Uterus (tissue), 3 donors: ENCODE measurements at regions not wholly inside any gene's neighbourhood (a gene's known extent, or its start where the extent isn't known, plus 50 kb on each side); places are given as distances from the start of the nearest gene placed in this dataset.
"Not testable (repeated sequence)": the region's sequence is repeated elsewhere in the genome, so short reads cannot be mapped to it uniquely, and the experiment has no call there.

Source experiments
- DNase-seq, 2 donors: peaks; one replicate each; pipeline ENCODE4 v3.0.0-alpha.2; 2019 to 2020
- H3K27ac ChIP-seq, 2 donors: fragments of 200-600 bp; sonication (generic); 1 replicate in 1 of 2; 2 replicates in 1 of 2; pipeline ENCODE4 v1.5.1; 2016 to 2018
- H3K27me3 ChIP-seq, 2 donors: fragments of 200-600 bp; sonication (generic); one replicate each; pipeline ENCODE4 v1.5.1; 2018 to 2019; ENCODE audit warnings: control low read depth in 1 of 2
- H3K36me3 ChIP-seq, 2 donors: fragments of 200-600 bp; sonication (generic); one replicate each; pipeline ENCODE4 v1.5.1; 2019; ENCODE audit warnings: control low read depth in 1 of 2
- H3K4me1 ChIP-seq, 2 donors: fragments of 200-600 bp; sonication (generic); one replicate each; pipeline ENCODE4 v1.5.1; 2018 to 2019; ENCODE audit warnings: control low read depth in 1 of 2
- H3K4me3 ChIP-seq, 2 donors: fragments of 200-600 bp; sonication (generic); 1 replicate in 1 of 2; 2 replicates in 1 of 2; pipeline ENCODE4 v1.5.1; 2018 to 2019; ENCODE audit warnings: mild to moderate bottlenecking in 1 of 2
- H3K9me3 ChIP-seq, 2 donors: fragments of 200-600 bp; sonication (generic); one replicate each; pipeline ENCODE4 v1.5.1; 2019; ENCODE audit warnings: control low read depth in 1 of 2
- CTCF ChIP-seq, 4 experiments: fragments of 200-600 bp in 2 of 4; fragments of 450-650 bp in 2 of 4; sonication (generic) in 2 of 4; IDR thresholded peaks; one replicate each; pipeline ENCODE4 v1.5.1; 2016 to 2019; ENCODE audit warnings: antibody characterized with exemption in 4 of 4, mild to moderate bottlenecking in 2 of 4, moderate library complexity in 1 of 4
- POLR2A ChIP-seq, 2 donors: fragments of 450-650 bp; IDR thresholded peaks; one replicate each; pipeline ENCODE4 v1.6.1; 2016; ENCODE audit warnings: antibody characterized with exemption in 2 of 2, mild to moderate bottlenecking in 1 of 2, moderate library complexity in 1 of 2
- intact Hi-C: fragments of 100-400 bp; cut with DNase I; formaldehyde crosslinking; loops from one replicate; pipeline ENCODE4 v1.15.1; 2023; ENCODE audit warnings: low total_unique reads
- donor health status: DM: yes; HTN: yes; CAD: no.

GRCh38 chr22:35484651-35485556 is 55.7 kb upstream of the RASD2 start:
- H3K4me3 ChIP-seq = no peak overlapping the region
- no peak for DNase-seq
- peaks cover 0 to 16% of the 10 kb centered on the region in 2 donors for H3K4me1 ChIP-seq
- no peaks in the 10 kb centered on the region for H3K36me3 ChIP-seq
- no peak overlapping the region for H3K27ac ChIP-seq
- intact Hi-C loops = no loop called here
- TF ChIP-seq POLR2A (IDR thresholded peaks at IDR 0.05) (no peak), CTCF (IDR thresholded peaks at IDR 0.05) (no peak)
- H3K9me3 ChIP-seq = no peaks in the 10 kb centered on the region
- no peaks in the 10 kb centered on the region for H3K27me3 ChIP-seq

- Histone ChIP-seq H3K27ac (no peak overlapping the region), H3K4me1 (peaks cover 0 to 3% of the 10 kb centered on the region in 2 donors), H3K4me3 (no peak overlapping the region), H3K9me3 (no peaks in the 10 kb centered on the region), H3K27me3 (no peaks in the 10 kb centered on the region), H3K36me3 (no peaks in the 10 kb centered on the region)
- DNase-seq = no peak
- intact Hi-C loops = no loop called here
- no peak for TF ChIP-seq CTCF (IDR thresholded peaks at IDR 0.05)
- TF ChIP-seq POLR2A (IDR thresholded peaks at IDR 0.05) = no peak
Measured at GRCh38 chr22:35486116-35486631, 54.5 kb upstream of the RASD2 start.

- H3K27ac ChIP-seq, H3K36me3 ChIP-seq, H3K4me3 ChIP-seq, H3K27me3 ChIP-seq, H3K4me1 ChIP-seq, H3K9me3 ChIP-seq, intact Hi-C loops, DNase-seq: not testable (repeated sequence)
Measured at GRCh38 chr22:35487623-35488022, 53.0 kb upstream of the RASD2 start.

DNA sequence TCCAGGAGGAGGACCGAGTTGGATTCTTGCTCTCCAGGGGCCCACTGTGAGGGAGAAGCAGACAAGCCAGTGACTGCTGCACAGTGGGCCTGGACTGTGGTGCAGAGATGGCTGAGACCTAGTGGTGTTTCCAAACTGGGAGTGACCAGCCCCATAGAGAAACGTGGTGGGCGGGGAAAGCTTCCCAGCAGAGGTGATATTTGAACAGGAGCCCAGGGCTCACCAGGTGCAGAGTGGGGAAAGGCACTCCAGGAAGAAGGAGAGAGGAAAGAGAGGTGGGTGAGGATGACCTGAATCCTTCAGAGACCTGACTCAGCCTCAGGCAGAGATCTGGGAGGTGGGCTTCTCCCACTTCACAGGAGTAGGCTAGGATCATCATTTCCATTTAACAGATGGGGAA is 52.1 kb upstream of the RASD2 start:
- Histone ChIP-seq H3K36me3 (no peaks in the 10 kb centered on the region), H3K4me3 (no peak overlapping the region), H3K27ac (no peak overlapping the region), H3K27me3 (no peaks in the 10 kb centered on the region), H3K4me1 (no peaks in the 10 kb centered on the region), H3K9me3 (no peaks in the 10 kb centered on the region)
- intact Hi-C loops = no loop called here
- no peak for DNase-seq
- no peak for TF ChIP-seq POLR2A (IDR thresholded peaks at IDR 0.05)
- no peak for TF ChIP-seq CTCF (IDR thresholded peaks at IDR 0.05)

DNA sequence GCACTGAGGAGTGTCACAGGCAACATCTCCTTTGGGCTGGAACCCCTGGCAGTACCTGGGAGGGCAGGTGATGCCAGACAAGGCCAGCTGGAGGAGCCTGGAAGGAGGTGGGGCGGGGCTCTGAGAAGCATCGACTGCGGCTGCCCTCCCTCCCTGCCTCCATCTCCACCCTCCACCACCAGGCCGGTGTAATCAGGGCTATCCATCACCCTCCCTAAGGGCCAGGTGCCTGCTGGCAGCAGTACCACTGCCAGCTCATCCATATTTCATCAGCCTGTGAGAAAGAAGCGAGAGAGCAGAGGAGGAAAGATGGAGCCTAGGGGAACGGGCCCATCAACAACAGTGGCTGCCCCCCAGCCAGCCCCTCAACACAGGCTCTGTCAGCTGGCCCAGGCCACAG is 51.4 kb upstream of the RASD2 start:
- Histone ChIP-seq H3K36me3 (no peaks in the 10 kb centered on the region), H3K27ac (no peak overlapping the region), H3K4me1 (no peaks in the 10 kb centered on the region), H3K9me3 (no peaks in the 10 kb centered on the region), H3K4me3 (no peak overlapping the region), H3K27me3 (no peaks in the 10 kb centered on the region)
- intact Hi-C loops = no loop called here
- no peak for TF ChIP-seq POLR2A (IDR thresholded peaks at IDR 0.05)
- TF ChIP-seq CTCF (IDR thresholded peaks at IDR 0.05) = no peak
- DNase-seq = no peak
